K562 (cell line): ENCODE measurements at regions not wholly inside any gene's neighbourhood (a gene's known extent, or its start where the extent isn't known, plus 50 kb on each side); places are given as distances from the start of the nearest gene placed in this dataset.

Experiments used
- ATAC-seq: fragments of 200-7000 bp; cut with Tn5 transposase; 3 replicates; pipeline ENCODE4 v1.9.1; 2020; ENCODE audit warnings: moderate library complexity
- BruUV-seq: library from RNA; stranded (reverse); fragments of 400-500 nt; replicated peaks from 2 replicates; lab custom pipeline; 2021; lab: Mats Ljungman, UMichigan
- CTCF ChIA-PET: fragments of 300-600 bp; formaldehyde crosslinking; extraction: SDS; loops from one replicate; lab custom pipeline; 2021; ENCODE audit warnings: low intra/inter-chr PET ratio; lab: Yijun Ruan, JAX
- POLR2A ChIA-PET: fragments of 300-600, 350-650 bp; sonication (Branson Sonifier 250); formaldehyde crosslinking; extraction: SDS; loops from one replicate; lab custom pipeline; 2021; ENCODE audit warnings: antibody characterized with exemption, inconsistent platforms; lab: Yijun Ruan, JAX
- DNase-seq, 4 experiments: peaks; one replicate each; pipeline versions ENCODE4 v3.0.0 to v3.0.0-alpha.2; 2011 to 2018; ENCODE audit warnings: low spot score in 3 of 4, mixed read lengths in 3 of 4; ENCODE audit errors: extremely low read depth in 1 of 4
- FAIRE-seq: peaks from 2 replicates; lab custom pipeline; 2011; peaks lifted over from hg19 to GRCh38; lab: Jason Lieb, UNC
- H2AFZ ChIP-seq: 2 replicates; pipeline ENCODE4 v1.6.0; 2011; ENCODE audit warnings: low read depth, low read length, control low read depth, inconsistent platforms
- H3K27ac ChIP-seq: fragments of 200-600 bp; 3 replicates; pipeline ENCODE4 v1.8.0; 2011; ENCODE audit warnings: low read depth, mild to moderate bottlenecking, control low read depth, inconsistent platforms, low read length, moderate library complexity, mixed read lengths; ENCODE audit errors: extremely low read depth
- H3K27me3 ChIP-seq, 2 experiments: fragments of 300-600 bp in 1 of 2; 2 replicates in 1 of 2; 3 replicates in 1 of 2; pipeline versions ENCODE4 v1.6.0 to v1.8.0; 2011; ENCODE audit warnings: inconsistent platforms in 2 of 2, low read length in 2 of 2, mild to moderate bottlenecking in 1 of 2, mixed read lengths in 1 of 2, moderate library complexity in 1 of 2; ENCODE audit not compliant: control insufficient read depth in 2 of 2, insufficient read depth in 2 of 2
- H3K36me3 ChIP-seq: fragments of 300-600 bp; 3 replicates; pipeline ENCODE4 v1.8.0; 2011; ENCODE audit warnings: mild to moderate bottlenecking, low read length, inconsistent platforms; ENCODE audit not compliant: control insufficient read depth, insufficient read depth
- H3K4me1 ChIP-seq, 2 experiments: fragments of 200-600 bp in 1 of 2; replicated peaks in 1 of 2; 2 replicates in 1 of 2; 3 replicates in 1 of 2; pipeline versions ENCODE4 v1.5.1 to v1.8.0; 2011; ENCODE audit warnings: inconsistent platforms in 2 of 2, low read length in 2 of 2, mild to moderate bottlenecking in 1 of 2, mixed read lengths in 1 of 2, moderate library complexity in 1 of 2; ENCODE audit not compliant: control insufficient read depth in 2 of 2, insufficient read depth in 2 of 2
- H3K4me2 ChIP-seq: 2 replicates; pipeline ENCODE4 v1.6.1; 2011; ENCODE audit warnings: low read length, control low read depth, inconsistent platforms, mixed read lengths; ENCODE audit not compliant: insufficient read depth
- H3K4me3 ChIP-seq: fragments of 200-600 bp; sonication (generic), shearing (Covaris generic); 2 replicates; pipeline ENCODE4 v1.5.1; 2016; ENCODE audit warnings: control low read depth, inconsistent platforms
- H3K79me2 ChIP-seq: fragments of 200-600 bp; 3 replicates; pipeline ENCODE4 v1.8.0; 2011; ENCODE audit warnings: low read length, inconsistent platforms; ENCODE audit not compliant: control insufficient read depth, insufficient read depth
- H3K9ac ChIP-seq, 2 experiments: 2 replicates each; pipeline versions ENCODE4 v1.6.0 to v1.6.1; 2011; ENCODE audit warnings: low read depth in 2 of 2, low read length in 2 of 2, control low read depth in 1 of 2, inconsistent platforms in 1 of 2, mild to moderate bottlenecking in 1 of 2, mixed read lengths in 1 of 2; ENCODE audit not compliant: insufficient read depth in 1 of 2
- H3K9me1 ChIP-seq: one replicate; pipeline ENCODE4 v1.6.0; 2011; ENCODE audit warnings: inconsistent platforms, mild to moderate bottlenecking, low read length, moderate library complexity; ENCODE audit not compliant: control insufficient read depth, insufficient read depth
- H3K9me3 ChIP-seq: replicated peaks from 2 replicates; pipeline ENCODE4 v1.5.1; 2011; ENCODE audit warnings: low read depth, low read length, inconsistent platforms; ENCODE audit not compliant: control insufficient read depth, insufficient read depth
- H4K20me1 ChIP-seq: replicated peaks from 2 replicates; pipeline ENCODE4 v1.6.1; 2011; ENCODE audit warnings: low read length, inconsistent platforms, mixed read lengths; ENCODE audit not compliant: control insufficient read depth, insufficient read depth
- CBFA2T2 ChIP-seq: fragments of 450-650 bp; conservative IDR thresholded peaks from 2 replicates; pipeline ENCODE4 v1.6.1; 2017; ENCODE audit warnings: mild to moderate bottlenecking
- CXXC5 ChIP-seq: fragments of 250-450 bp; sonication (Bioruptor Pico); IDR thresholded peaks from 2 replicates; pipeline ENCODE4 v1.8.0; 2022; ENCODE audit warnings: inconsistent platforms, mild to moderate bottlenecking, moderate library complexity
- ID3 ChIP-seq, 2 experiments: fragments of 250-450 bp in 1 of 2; fragments of 450-650 bp in 1 of 2; sonication (Bioruptor Pico) in 1 of 2; IDR thresholded peaks; 2 replicates each; pipeline versions ENCODE4 v1.6.1 to v1.8.0; 2016 to 2021; ENCODE audit warnings: mild to moderate bottlenecking in 2 of 2, moderate library complexity in 2 of 2, missing compliant biosample characterization in 1 of 2, missing genetic modification characterization in 1 of 2
- RBM22 ChIP-seq: fragments of 200-400 bp; formaldehyde crosslinking; IDR thresholded peaks from 2 replicates; pipeline ENCODE4 v1.6.1; 2018; ENCODE audit warnings: low read length, low read depth; ENCODE audit not compliant: poor library complexity, severe bottlenecking
- ZNF584 ChIP-seq: fragments of 200-800 bp; sonication (Bioruptor generic); IDR thresholded peaks from 2 replicates; pipeline ENCODE4 v1.6.1; 2016; ENCODE audit warnings: low read depth, mild to moderate bottlenecking, missing genetic modification characterization, missing compliant biosample characterization
- WGBS: fragments of 100-300 bp; shearing (Covaris generic); methylation state at CpG from one replicate; pipeline ENCODE4 v1.1.6; 2016; ENCODE audit warnings: low coverage, mixed read lengths; ENCODE audit not compliant: insufficient coverage; ENCODE audit errors: missing lambda C conversion rate; 5-methylcytosine and 5-hydroxymethylcytosine counted together
- in situ Hi-C: fragments of 300-500 bp; cut with MboI; formaldehyde crosslinking; loops from 4 replicates; pipeline ENCODE4 v1.15.0; 2018; ENCODE audit warnings: inconsistent platforms, mixed read lengths
- intact Hi-C: fragments of 100-400 bp; cut with micrococcal nuclease; formaldehyde crosslinking; loops from 2 replicates; pipeline ENCODE4 v1.14.2; 2022
- TF ChIP-seq, protein P1 (sequence below): fragments of 200-400 bp; formaldehyde crosslinking; IDR thresholded peaks from 2 replicates; pipeline ENCODE4 v1.6.1; 2017; ENCODE audit warnings: mild to moderate bottlenecking, low read depth, low read length, moderate library complexity

- H3K36me3 ChIP-seq, result no peaks in the 10 kb centered on the region
- H3K4me3 ChIP-seq, result no peak overlapping the region
- no peaks in the 10 kb centered on the region for H3K9me1 ChIP-seq
- no peaks in the 10 kb centered on the region for H3K9me3 ChIP-seq
- TF ChIP-seq, protein P1, sequence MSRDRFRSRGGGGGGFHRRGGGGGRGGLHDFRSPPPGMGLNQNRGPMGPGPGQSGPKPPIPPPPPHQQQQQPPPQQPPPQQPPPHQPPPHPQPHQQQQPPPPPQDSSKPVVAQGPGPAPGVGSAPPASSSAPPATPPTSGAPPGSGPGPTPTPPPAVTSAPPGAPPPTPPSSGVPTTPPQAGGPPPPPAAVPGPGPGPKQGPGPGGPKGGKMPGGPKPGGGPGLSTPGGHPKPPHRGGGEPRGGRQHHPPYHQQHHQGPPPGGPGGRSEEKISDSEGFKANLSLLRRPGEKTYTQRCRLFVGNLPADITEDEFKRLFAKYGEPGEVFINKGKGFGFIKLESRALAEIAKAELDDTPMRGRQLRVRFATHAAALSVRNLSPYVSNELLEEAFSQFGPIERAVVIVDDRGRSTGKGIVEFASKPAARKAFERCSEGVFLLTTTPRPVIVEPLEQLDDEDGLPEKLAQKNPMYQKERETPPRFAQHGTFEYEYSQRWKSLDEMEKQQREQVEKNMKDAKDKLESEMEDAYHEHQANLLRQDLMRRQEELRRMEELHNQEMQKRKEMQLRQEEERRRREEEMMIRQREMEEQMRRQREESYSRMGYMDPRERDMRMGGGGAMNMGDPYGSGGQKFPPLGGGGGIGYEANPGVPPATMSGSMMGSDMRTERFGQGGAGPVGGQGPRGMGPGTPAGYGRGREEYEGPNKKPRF, result no peak
- TF ChIP-seq CBFA2T2 (no peak), ID3 (CRISPR knock-in tag; IDR thresholded peaks at IDR 0.05) (no peak), ID3 (tag; IDR thresholded peaks at IDR 0.05) (no peak), CXXC5 (no peak), ZNF584 (CRISPR knock-in tag) (no peak), RBM22 (no peak)
- ChIA-PET CTCF (no interaction called here), POLR2A (no interaction called here)
- no TSS peak for BruUV-seq
- no peaks in the 10 kb centered on the region for H3K4me1 ChIP-seq
- H3K27me3 ChIP-seq, result peaks cover 0 to 37% of the 10 kb centered on the region in 2 experiments; a peak in 2 of 5 replicates
- WGBS, result 2% methylated on average over 8 of the region's 10 CpGs
- no peak overlapping the region for H3K27ac ChIP-seq
- H2AFZ ChIP-seq, result no peak overlapping the region
- H3K79me2 ChIP-seq, result no peaks in the 10 kb centered on the region
- DNase-seq, result no peak
- no peak overlapping the region for H3K9ac ChIP-seq
- in situ Hi-C loops, result no loop called here
- H4K20me1 ChIP-seq, result no peaks in the 10 kb centered on the region
- FAIRE-seq, result no peak
- no peak overlapping the region for H3K4me2 ChIP-seq
- intact Hi-C loops, result no loop called here
- no peak for ATAC-seq
Measured at GRCh38 chr22:44387486-44387885, 74.7 kb upstream of the SHISAL1 start.
